GM23338 (cell line): ENCODE measurements at regions not wholly inside any gene's neighbourhood (a gene's known extent, or its start where the extent isn't known, plus 50 kb on each side); places are given as distances from the start of the nearest gene placed in this dataset.

ENCODE experiments used
- ATAC-seq: fragments of 200-7000 bp; cut with Tn5 transposase; 3 replicates; pipeline ENCODE4 v1.9.1; 2020
- DNase-seq: peaks from one replicate; pipeline ENCODE4 v3.0.0-alpha.2; 2015; ENCODE audit warnings: low spot score
- H2AFZ ChIP-seq: fragments of 200-600 bp; sonication (generic); 2 replicates; pipeline ENCODE4 v1.8.0; 2016; ENCODE audit warnings: antibody characterized with exemption, mild to moderate bottlenecking, moderate library complexity
- H3F3A ChIP-seq: fragments of 200-600 bp; sonication (generic); replicated peaks from 2 replicates; pipeline ENCODE4 v1.8.0; 2017; ENCODE audit warnings: antibody characterized with exemption, mixed run types, low read depth
- H3K27ac ChIP-seq: fragments of 200-600 bp; sonication (generic); 2 replicates; pipeline ENCODE4 v1.6.1; 2016; ENCODE audit warnings: low read depth
- H3K27me3 ChIP-seq: fragments of 200-600 bp; sonication (generic); 2 replicates; pipeline ENCODE4 v1.8.0; 2016; ENCODE audit warnings: mild to moderate bottlenecking, mixed run types, moderate library complexity; ENCODE audit not compliant: insufficient read depth
- H3K36me3 ChIP-seq: fragments of 200-600 bp; sonication (generic); 2 replicates; pipeline ENCODE4 v1.8.0; 2016; ENCODE audit warnings: mild to moderate bottlenecking; ENCODE audit not compliant: insufficient read depth
- H3K4me1 ChIP-seq: fragments of 200-600 bp; sonication (generic); 2 replicates; pipeline ENCODE4 v1.8.0; 2016; ENCODE audit warnings: mild to moderate bottlenecking, moderate library complexity; ENCODE audit not compliant: insufficient read depth
- H3K4me2 ChIP-seq: fragments of 200-600 bp; sonication (generic); 2 replicates; pipeline ENCODE4 v1.7.1; 2017; ENCODE audit warnings: mixed run types
- H3K4me3 ChIP-seq: fragments of 200-600 bp; sonication (generic); 2 replicates; pipeline ENCODE4 v1.6.1; 2016; ENCODE audit warnings: mixed run types
- H3K79me2 ChIP-seq: fragments of 200-600 bp; sonication (generic); replicated peaks from 2 replicates; pipeline ENCODE4 v1.8.0; 2017; ENCODE audit warnings: mild to moderate bottlenecking; ENCODE audit not compliant: insufficient read depth
- H3K9me2 ChIP-seq: fragments of 200-600 bp; sonication (generic); 2 replicates; pipeline ENCODE4 v1.8.0; 2017; ENCODE audit not compliant: insufficient read depth
- H4K20me1 ChIP-seq: fragments of 200-600 bp; sonication (generic); replicated peaks from 2 replicates; pipeline ENCODE4 v1.8.0; 2017; ENCODE audit warnings: mild to moderate bottlenecking; ENCODE audit not compliant: insufficient read depth
- H3K27ac Mint-ChIP-seq: 2 replicates; pipeline ENCODE4 v1.8.0; 2020; ENCODE audit warnings: inconsistent platforms, mild to moderate bottlenecking, moderate library complexity, mixed read lengths
- H3K27me3 Mint-ChIP-seq: 3 replicates; pipeline ENCODE4 v1.8.0; 2022; ENCODE audit warnings: low read depth, mild to moderate bottlenecking, moderate library complexity, mixed read lengths, inconsistent platforms; ENCODE audit not compliant: insufficient read depth, poor library complexity
- H3K36me3 Mint-ChIP-seq: 3 replicates; pipeline ENCODE4 v1.8.0; 2021; ENCODE audit warnings: low read depth, mild to moderate bottlenecking, inconsistent platforms, moderate library complexity, mixed read lengths
- H3K4me1 Mint-ChIP-seq: 3 replicates; pipeline ENCODE4 v1.8.0; 2020; ENCODE audit warnings: mild to moderate bottlenecking, inconsistent platforms, mixed read lengths
- H3K4me3 Mint-ChIP-seq: 3 replicates; pipeline ENCODE4 v1.8.0; 2021; ENCODE audit warnings: moderate library complexity, mild to moderate bottlenecking, inconsistent platforms, mixed read lengths
- H3K9me3 Mint-ChIP-seq: 3 replicates; pipeline ENCODE4 v1.8.0; 2020; ENCODE audit warnings: moderate library complexity, mild to moderate bottlenecking, inconsistent platforms, mixed read lengths
- CREB1 ChIP-seq: fragments of 250-450 bp; sonication (Bioruptor Pico); IDR thresholded peaks from 2 replicates; pipeline ENCODE4 v1.5.0; 2020; ENCODE audit warnings: low read depth, mild to moderate bottlenecking, moderate library complexity
- CTCF ChIP-seq, 2 experiments: fragments of 200-600 bp in 1 of 2; sonication (generic) in 1 of 2; conservative IDR thresholded peaks; 2 replicates each; pipeline versions ENCODE4 v1.5.1 to v1.6.1; 2016 to 2017; ENCODE audit warnings: antibody characterized with exemption in 2 of 2, low read depth in 2 of 2, mild to moderate bottlenecking in 2 of 2, moderate library complexity in 1 of 2
- ETS1 ChIP-seq: IDR thresholded peaks from 2 replicates; pipeline ENCODE4 v1.6.1; 2016; ENCODE audit warnings: antibody characterized with exemption
- EZH2 ChIP-seq: fragments of 200-600 bp; sonication (generic); IDR thresholded peaks from one replicate; pipeline ENCODE4 v1.8.0; 2017; ENCODE audit warnings: antibody characterized with exemption, mild to moderate bottlenecking, low read depth; ENCODE audit not compliant: unreplicated experiment
- EZH2phosphoT487 ChIP-seq: fragments of 200-600 bp; sonication (generic); IDR thresholded peaks from one replicate; pipeline ENCODE4 v1.8.1; 2018; ENCODE audit warnings: antibody characterized with exemption; ENCODE audit not compliant: unreplicated experiment
- POLR2AphosphoS5 ChIP-seq: IDR thresholded peaks from 2 replicates; pipeline ENCODE4 v1.6.1; 2016; ENCODE audit warnings: antibody characterized with exemption, low read depth
- REST ChIP-seq: IDR thresholded peaks from one replicate; pipeline ENCODE4 v1.6.1; 2018; ENCODE audit warnings: antibody characterized with exemption; ENCODE audit not compliant: unreplicated experiment
- STAT1 ChIP-seq: IDR thresholded peaks from one replicate; pipeline ENCODE4 v1.6.1; 2016; ENCODE audit warnings: antibody characterized with exemption; ENCODE audit not compliant: unreplicated experiment
- ZNF114 ChIP-seq: fragments of 250-450 bp; sonication (Bioruptor Pico); IDR thresholded peaks from 2 replicates; pipeline ENCODE4 v1.5.0; 2020; ENCODE audit warnings: mild to moderate bottlenecking, moderate library complexity

GRCh38 chr1:102191723-102192122 is 195.0 kb upstream of the OLFM3 start:
- TF ChIP-seq REST (no peak), CTCF (conservative IDR thresholded peaks at IDR 0.05; ENCODE audit: low read depth in 2 of 2) (peak; percentile 66 to 94)
- no peak overlapping the region for H3K4me2 ChIP-seq
- H3K27me3 Mint-ChIP-seq: peaks cover 2% of the 10 kb centered on the region
- ATAC-seq: peak; percentile 91
- no peaks in the 10 kb centered on the region for H3K9me2 ChIP-seq
- H3F3A ChIP-seq: no peaks in the 10 kb centered on the region
- H3K4me1 Mint-ChIP-seq: peaks cover 6% of the 10 kb centered on the region; the same call in 1 of the 3 replicates
- no peaks in the 10 kb centered on the region for H3K36me3 ChIP-seq
- H3K36me3 Mint-ChIP-seq: no peaks in the 10 kb centered on the region
- H2AFZ ChIP-seq: no peak overlapping the region
- no peaks in the 10 kb centered on the region for H3K4me1 ChIP-seq
- peak; percentile 77 for DNase-seq
- H4K20me1 ChIP-seq: no peaks in the 10 kb centered on the region
- no peak overlapping the region for H3K27ac Mint-ChIP-seq
- H3K79me2 ChIP-seq: no peaks in the 10 kb centered on the region
- no peak overlapping the region for H3K27ac ChIP-seq
- H3K4me3 Mint-ChIP-seq: no peak overlapping the region
- no peaks in the 10 kb centered on the region for H3K27me3 ChIP-seq
- H3K4me3 ChIP-seq: no peak overlapping the region
- H3K9me3 Mint-ChIP-seq: no peaks in the 10 kb centered on the region

GRCh38 chr1:102190429-102190828 is 193.7 kb upstream of the OLFM3 start:
- Histone ChIP-seq H3K79me2 (no peaks in the 10 kb centered on the region), H3K27me3 (no peaks in the 10 kb centered on the region), H3F3A (no peaks in the 10 kb centered on the region), H2AFZ (no peak overlapping the region), H3K36me3 (no peaks in the 10 kb centered on the region), H3K27ac (no peak overlapping the region), H3K4me2 (no peak overlapping the region), H4K20me1 (no peaks in the 10 kb centered on the region), H3K4me3 (no peak overlapping the region), H3K4me1 (no peaks in the 10 kb centered on the region), H3K9me2 (0 out of 2 replicates have a peak, but pooled peaks cover 6% of the 10 kb centered on the region)
- DNase-seq (no peak), ATAC-seq (no peak)
- H3K27me3 Mint-ChIP-seq: peaks cover 2% of the 10 kb centered on the region
- no peaks in the 10 kb centered on the region for H3K36me3 Mint-ChIP-seq
- no peak overlapping the region for H3K27ac Mint-ChIP-seq
- H3K4me1 Mint-ChIP-seq: peaks cover 6% of the 10 kb centered on the region; the same call in 1 of the 3 replicates
- no peak overlapping the region for H3K4me3 Mint-ChIP-seq
- H3K9me3 Mint-ChIP-seq: no peaks in the 10 kb centered on the region
- TF ChIP-seq CTCF (conservative IDR thresholded peaks at IDR 0.05; ENCODE audit: low read depth in 2 of 2) (no peak), ETS1 (no peak), ZNF114 (no peak), REST (no peak), EZH2 (no peak), POLR2AphosphoS5 (no peak), STAT1 (no peak), EZH2phosphoT487 (no peak), CREB1 (CRISPR knock-in tag) (no peak)
